CD4-positive, alpha-beta T cell treated with Interleukin-15 for 4 hours (primary cell): ENCODE measurements at regions not wholly inside any gene's neighbourhood (a gene's known extent, or its start where the extent isn't known, plus 50 kb on each side); places are given as distances from the start of the nearest gene placed in this dataset.
"Not testable (repeated sequence)": the region's sequence is repeated elsewhere in the genome, so short reads cannot be mapped to it uniquely, and the experiment has no call there.

Experiments used
- DNase-seq: peaks from one replicate; pipeline ENCODE4 v3.0.0-alpha.2; 2020; ENCODE audit warnings: low spot score

DNA sequence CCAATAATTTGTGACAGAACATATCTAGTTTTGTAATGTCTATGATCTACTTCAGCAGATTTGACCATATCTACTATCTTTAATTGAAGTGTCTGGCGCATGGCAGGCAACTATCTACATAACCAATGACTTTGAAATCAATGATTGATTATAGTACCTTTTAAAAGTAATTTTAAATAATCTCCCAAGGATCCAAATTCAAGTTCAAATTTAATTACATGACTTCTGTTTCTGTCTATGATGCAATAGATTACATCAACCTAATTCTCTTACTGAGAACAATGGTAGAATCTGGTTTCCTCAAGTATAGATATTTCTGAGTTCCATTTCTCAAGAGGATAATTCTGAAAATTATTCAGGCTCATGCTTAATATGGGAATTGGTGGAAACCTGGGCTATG lies 177.4 kb upstream of the IL15 start:
- DNase-seq, result no peak

DNA sequence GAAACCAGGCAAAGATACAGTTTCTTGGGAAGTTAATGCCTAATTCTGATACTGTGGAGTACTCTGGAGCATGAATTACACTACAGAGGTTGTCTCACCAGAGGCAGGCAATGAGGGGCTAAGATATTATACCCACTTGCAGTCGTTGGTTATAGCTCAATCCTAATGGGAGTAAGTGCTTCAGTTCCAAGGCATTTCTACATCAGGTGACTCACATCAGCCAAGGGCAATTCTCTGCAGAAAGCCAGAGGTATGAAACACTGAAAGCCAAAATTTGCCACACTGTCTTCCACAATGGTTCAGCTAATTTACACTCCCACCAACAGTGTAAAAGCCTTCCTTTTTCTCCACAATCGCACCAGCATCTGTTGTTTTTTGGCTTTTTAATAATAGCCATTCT lies 174.0 kb upstream of the IL15 start:
- DNase-seq, result no peak

DNA sequence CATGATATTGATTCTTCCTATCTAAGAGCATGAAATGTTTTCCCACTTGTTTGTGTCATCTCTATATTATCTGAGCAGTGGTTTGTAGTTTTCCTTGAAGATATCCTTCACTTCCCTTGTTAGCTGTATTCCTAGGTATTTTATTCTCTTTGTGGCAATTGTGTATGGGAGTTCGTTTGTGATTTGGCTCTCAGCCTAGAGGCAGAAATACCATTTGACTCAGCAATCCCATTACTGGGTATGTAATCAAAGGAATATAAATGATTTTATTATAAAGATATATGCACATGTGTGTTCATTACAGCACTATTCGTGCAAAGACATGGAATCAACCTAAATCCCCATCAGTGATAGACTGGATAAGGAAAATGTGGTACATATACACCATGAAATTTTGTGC lies 172.7 kb upstream of the IL15 start:
- no peak for DNase-seq

DNA sequence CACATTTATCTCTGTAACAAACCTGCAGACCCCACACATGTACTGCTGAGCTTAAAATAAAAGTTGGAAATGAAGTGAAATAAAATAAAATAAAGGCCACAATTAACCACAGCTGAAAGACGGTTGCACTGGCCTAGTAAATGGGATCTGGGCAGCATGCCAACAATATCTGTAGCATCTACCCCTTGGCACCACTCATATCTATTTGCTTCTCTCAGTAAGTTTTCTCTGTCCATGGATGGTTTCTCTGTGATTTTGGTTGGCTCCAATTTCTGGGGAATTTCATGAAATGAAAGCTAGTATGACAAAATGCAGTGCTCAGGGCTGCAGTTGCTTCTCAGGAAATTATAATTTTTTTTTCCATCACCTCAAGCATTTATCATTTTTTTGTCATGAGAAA lies 172.0 kb upstream of the IL15 start:
- no peak for DNase-seq

DNA sequence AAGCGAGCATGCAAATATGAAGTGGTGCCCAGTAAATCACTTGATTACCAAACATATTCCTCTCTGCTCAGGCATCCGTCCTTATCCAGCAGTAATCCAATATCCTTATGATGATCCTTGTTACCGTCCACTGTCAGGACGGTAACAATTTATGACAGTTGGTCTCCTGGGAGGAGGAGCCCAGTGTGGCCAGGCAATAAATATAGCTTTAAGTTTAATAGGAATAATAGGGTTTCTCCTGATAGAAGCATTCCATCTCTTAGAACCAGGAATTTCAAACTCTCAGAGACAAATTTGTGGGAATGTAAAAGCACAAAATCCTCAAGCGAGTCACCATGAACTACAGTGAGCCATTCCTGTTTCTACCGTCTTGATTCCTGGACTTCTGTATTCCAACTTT lies 171.2 kb upstream of the IL15 start:
- no peak for DNase-seq

DNA sequence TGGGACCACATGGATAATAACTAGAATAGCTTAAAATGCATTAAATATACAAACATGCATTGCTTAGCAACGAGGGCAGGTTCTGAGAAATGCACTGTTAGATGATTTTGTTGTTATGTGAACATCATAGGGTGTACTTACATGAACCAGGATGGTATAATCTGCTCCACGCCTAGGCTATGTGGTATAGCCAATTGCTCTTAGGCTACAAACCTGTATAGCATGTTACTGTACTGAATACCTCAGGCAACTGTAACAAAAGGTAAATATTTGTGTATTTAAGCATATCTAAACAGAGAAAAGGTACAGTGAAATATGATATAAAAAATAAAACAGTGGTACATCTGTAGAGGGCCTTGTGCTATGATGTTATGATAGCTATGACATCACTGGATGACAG lies 169.2 kb upstream of the IL15 start:
- no peak for DNase-seq

DNA sequence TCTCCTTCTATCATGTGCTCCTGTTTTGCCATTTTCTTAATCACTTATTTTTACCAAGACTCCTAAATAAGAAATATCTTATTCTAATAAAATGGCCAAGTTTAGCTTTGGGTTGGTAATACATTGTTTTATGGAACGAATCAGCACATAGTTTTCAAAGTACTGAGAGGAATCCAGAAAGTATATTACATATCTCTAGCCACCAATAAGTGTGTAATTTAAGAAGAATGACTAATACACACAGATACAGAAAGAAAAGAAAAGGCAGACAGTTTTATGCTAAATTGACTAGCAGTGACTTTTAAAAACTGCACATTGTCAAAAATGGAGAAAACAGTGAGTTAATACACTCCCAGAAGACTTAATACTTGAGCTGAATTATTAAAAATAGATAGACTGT lies 167.0 kb upstream of the IL15 start:
- no peak for DNase-seq

DNA sequence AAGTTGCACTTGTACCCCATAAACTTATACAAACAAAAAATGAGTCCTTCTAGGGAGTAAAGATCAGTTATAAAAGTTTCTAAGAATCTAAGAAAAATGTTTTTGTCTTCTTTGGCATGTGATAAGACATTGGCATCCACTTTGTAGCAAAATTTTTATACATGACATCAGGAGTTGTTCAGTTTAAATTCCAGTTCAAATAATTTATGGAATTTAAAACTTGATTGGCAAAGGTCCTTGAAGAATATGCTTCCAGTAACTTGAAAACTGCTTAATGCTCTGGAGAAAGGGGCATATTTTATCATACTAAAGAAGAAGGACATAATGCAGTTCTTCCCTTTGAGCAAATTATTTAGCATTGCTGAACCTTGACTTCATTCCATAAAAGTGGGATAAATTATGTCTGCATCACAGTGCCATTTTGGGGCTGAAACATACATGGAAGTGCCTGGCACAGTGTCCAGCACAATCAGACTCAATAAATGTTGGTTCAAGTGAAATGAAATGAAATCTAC lies 163.3 kb upstream of the IL15 start:
- DNase-seq, result no peak

DNA sequence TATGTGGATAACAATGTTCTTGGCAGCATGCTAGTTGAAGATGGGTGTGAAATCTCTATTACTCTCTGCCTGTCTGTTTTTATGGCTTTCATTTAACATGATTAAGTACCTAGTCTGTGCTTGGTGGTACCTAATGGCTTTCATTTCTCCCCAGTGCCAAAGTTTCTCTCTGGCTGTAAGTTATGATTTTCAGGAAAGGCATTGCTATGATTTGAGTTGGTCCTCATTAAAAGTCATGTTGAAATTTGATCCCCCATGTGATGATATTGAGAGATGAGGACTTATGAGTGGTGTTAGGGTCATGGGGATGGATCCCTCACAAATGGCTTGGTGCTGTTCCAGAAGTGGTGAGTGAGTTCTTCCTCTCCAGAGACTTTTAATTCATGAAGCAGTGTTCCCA lies 162.4 kb upstream of the IL15 start:
- no peak for DNase-seq

DNA sequence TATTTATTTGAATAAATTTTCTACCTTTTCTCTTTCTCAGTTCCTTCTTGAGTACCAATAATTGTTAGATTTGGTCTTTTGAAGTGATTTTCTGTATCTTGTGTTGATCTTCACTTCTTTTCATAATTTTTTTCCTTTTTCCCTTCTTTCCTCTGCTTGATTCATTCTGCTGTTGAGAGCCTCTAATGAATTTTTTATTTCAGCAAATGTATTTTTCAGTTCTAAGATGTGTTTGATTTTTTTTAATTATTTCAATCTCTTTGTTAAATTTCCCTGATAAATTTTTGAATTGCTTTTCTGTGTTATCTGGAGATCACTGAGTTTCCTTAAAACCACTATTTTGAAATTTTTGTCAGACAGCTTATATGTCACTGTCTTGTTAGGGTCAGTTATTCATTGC lies 155.4 kb upstream of the IL15 start:
- DNase-seq, result no peak

DNA sequence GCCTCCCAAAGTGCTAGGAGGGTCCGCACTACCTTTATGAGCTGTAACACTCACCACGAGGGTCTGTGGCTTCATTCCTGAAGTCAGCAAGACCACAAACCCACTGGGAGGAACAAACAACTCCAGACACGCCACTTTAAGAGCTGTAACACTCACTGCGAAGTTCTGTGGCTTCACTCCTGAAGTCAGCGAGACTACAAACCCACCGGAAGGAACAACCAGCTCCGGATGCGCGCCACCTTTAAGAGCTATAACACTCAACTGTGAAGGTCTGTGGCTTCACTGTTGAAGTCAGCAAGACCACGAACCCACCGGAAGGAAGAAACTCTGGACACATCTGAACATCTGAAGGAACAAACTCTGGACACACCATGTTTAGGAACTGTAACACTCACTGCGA lies 152.1 kb upstream of the IL15 start:
- not testable (repeated sequence) for DNase-seq

DNA sequence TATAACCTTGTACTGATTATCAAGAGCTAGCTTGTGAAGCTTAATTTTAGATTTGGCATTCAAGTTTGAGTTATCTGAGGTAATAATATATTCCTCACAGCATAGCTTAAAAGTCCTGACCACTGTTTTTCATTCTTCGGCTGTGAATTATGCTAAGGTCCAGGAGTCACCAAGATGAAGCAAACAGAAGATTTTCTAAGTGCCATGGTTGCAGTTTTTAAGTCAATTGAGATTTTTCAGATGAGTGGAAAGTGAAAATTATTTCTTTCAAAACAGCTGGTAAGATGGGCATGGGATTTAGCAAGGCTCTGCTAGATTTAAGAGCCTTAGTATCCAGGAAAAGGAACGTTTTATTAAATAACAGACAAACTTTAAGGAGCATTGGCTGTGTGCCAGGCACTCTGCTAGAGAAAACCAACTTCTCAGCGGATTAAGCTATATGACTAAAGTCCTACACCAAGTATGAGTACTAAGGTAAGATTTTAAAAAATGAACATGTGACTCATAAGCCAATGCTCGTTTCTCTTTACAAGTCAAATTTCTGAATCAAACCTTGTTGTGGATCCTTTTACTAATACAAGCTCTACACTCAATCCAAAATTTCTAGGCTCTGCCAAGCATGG lies 149.9 kb upstream of the IL15 start:
- no peak for DNase-seq

DNA sequence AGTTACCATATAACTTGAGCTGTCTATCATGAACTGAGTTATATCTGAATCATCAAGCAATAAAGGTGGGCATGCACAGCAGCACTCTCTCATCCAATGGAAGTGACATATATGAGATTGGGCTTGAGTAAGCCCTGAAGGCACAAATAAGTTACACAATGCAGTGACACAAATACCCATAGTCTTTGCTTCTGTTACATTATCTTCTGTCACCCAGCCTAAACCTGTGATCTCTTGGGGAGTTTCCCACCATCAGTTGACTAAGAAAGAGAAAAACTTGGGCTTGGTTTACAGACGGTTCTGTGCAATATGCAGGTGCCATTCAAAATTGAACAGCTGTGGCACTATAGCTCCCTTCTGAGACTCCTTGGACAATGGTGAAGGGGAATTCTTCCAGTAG lies 138.8 kb upstream of the IL15 start:
- DNase-seq, result no peak

DNA sequence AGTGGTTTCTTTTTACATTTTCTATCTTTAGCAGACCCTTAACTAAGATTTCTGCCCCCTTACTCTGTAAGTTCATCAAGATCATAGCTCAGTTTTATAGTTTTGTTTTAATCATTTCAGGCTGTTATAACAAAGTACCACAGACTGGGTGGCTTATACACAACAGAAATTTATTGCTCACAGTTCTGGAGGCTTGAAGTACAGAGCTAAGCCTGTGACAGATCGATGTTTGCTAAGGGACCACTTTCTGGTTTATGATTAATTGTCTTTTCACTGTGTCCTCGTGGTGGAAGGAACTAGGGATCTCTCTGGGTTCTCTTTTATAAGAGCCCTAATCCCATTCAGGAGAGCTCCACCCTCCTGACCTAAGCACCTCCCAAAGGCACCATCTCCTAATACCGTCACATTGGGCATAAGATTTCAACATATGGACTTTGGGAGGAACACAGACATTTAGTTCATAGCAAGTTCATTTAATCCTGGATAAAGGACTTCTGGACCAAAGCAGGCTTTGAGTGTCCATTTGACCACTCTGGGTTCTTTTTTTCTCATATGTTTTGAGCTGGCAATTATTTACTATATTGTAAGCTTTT lies 137.0 kb upstream of the IL15 start:
- DNase-seq, result no peak

DNA sequence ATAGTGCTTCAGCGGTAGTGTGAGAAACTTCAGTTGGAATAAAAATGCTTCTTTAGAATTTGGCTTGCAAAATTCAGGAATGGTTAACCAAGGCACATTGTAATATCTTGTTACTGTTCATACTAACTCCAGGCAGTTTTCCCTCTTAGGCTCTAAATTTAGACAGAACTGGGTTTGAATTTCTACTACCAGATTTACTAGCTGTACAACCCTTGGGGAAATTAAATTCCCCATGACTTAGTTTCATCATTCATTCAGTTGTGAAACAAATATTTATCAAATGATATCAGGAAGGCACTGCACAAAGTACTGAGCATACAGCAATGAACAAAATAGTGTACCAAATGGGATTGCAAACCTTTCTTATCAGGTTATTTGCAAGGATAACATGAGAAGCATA lies 135.0 kb upstream of the IL15 start:
- DNase-seq, result no peak

DNA sequence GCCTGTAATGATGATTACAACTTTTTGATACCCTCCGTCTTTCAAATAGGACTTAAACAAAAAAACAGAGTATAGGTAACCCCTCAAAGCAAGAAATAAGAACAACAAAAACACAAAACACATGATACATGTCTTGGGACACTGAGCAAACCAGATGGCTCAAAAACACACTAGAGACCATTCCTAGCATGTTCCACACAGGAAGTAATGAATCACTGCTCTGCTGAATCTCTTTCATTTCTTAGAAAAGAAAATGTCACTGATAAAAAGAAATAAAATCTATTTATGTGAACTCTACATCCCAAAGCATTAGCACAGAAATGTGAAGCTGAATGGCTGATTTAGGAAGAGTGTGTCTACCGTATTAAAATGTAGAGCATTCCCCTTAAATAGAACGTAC lies 134.5 kb upstream of the IL15 start:
- DNase-seq, result no peak

DNA sequence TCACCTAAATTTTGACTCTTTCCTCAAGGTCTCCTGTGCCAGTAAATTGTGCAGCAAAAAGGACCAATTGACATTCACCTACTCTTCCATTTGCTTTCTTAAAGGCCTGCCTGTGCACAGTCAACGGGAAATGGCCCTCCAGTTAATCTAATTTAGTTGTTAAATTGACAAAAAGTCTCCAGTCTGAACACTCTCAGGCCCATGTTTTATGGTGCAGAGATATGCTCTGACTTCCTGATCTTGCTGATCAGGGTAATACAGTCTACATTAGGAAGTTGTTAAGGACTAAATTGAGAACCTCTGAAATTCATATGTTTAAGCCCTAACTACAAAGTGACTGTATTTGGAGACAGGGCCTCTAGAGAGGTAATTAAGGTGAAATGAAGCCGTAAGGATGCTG lies 133.6 kb upstream of the IL15 start:
- DNase-seq, result no peak

DNA sequence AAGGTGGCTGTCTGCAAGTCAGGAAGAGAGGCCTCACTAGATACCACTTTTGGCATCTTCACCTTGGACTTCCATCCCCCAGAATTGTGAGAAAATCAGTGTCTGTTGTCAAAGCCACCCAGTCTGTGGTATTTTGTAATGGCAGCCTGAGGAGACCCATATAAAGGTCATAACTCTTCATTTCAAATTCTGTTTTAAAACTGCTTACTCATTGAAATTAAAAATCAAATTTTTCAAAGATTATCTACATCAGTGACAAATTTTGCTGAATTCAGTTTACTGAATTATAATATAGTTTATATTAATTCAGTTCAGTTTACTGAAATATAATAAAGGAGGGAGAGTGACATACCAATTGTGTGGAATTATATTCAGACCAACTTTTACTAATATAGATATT lies 133.1 kb upstream of the IL15 start:
- DNase-seq, result no peak

DNA sequence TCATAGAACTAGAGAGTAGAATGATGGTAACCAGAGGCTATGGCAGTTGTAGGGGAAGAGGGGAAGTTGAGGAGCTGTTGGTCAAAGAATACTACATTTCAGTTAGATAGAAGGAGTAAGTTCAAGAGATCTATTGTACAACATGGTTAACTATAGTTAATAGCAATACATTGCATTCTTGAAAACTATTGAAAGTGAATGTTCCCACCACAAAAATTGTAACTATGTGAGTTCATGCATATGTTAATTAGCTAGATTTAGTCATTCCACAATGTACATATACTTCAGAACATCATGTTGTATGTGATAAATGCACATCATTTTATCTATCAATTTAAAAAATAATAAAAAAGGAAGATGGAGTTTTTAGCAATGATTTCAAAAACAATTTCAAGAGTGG lies 125.3 kb upstream of the IL15 start:
- DNase-seq, result no peak

DNA sequence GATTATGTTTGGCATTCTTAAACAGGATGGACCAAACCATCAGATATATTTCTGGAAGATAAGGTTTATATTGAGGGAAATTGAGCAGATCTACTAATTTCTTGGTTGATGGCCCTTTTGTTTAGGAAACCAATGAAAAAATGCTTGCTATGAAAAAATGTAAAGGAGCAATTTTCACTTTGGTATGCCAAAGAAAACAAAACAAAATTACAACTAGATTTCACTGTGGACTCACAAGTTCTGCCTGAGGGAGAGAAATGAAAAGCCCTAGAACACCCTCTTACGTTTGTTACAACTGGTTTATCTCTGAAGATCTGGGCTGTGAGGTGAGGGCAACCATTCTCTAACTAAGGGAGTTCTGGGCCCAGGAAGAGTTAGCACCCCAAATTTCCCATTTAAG lies 122.5 kb upstream of the IL15 start:
- DNase-seq, result no peak

DNA sequence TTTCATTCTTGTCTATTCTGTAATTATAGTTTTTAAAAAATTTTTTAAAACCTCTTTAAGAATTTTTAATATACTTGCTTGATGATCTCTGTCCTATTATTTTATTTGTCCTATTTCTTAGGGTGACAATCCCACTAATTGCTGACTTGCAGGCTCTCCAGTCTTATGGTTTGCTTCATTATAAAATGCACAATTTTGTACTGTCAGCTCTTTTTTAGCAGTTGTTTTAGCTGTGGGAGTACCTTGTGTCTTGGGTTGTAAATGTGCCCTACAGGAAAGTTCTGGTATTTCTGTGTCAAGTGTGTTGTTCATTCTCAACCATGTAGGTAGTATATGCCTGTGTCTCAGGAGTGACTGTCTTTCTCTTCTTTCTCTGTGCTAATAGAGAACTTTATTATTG lies 118.2 kb upstream of the IL15 start:
- no peak for DNase-seq

DNA sequence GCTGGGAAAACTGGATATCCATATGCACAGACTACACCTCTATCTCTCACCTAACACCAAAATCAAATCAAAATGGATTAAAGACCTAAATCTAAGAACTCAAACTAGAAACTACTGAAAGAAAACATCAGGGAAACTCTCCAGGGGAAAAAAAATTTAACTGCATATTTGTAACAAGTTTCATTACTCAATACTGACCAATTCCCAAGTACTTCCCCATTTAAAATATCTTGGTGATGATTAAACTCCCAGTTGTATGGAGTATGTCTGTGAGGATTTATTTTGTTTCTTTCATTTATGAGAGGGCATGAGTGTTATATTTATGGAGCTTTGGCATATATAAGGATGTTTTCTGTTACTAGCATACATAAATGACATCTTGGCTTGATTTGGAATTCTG lies 112.3 kb upstream of the IL15 start:
- DNase-seq, result no peak

DNA sequence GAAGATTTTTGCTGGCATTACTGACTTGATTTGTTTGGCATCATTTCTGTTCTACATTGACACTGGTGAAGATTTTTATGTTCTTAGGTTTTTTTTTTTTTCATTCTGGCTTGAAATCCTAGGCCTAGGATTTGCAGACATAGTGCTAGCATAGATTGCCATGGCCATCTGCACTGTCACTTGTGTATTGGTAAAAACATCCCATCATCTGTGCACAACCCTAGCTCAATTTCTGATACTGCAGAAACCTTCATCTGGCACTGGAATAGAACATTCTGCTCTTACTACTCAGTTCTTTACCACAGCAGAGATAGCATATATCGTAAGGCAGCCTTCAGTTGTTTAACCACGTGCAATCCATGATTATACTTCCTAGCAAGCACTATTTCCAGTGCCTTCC lies 111.5 kb upstream of the IL15 start:
- DNase-seq, result no peak

DNA sequence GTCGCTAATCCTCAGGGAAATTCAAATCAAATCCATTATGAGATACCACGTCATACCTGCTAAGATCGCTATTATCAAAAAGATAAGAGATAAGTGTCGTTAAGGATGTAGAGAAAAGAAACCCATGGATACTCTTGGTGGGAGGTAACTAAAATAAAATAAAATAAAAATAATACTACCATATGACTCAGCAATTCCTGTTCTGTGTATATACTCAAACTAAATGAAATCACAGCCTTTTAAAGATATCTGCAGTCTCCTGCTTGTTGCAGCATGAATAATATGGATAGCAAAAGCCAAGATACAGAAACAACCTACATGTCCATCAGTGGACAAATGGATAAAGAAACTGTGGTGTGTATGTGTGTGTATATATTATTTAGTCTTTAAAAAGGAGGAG lies 105.8 kb upstream of the IL15 start:
- DNase-seq, result no peak
